ENCODE measurements at regions not wholly inside any gene's neighbourhood (a gene's known extent, or its start where the extent isn't known, plus 50 kb on each side); places are given as distances from the start of the nearest gene placed in this dataset.

GRCh38 chr11:134677397-134677822 is 265.4 kb upstream of the B3GAT1 start (continued):
- TF ChIP-seq ZBTB40 (IDR thresholded peaks at IDR 0.05) = no peak
- no peak for TF ChIP-seq ZBTB40 (CRISPR knock-in tag; IDR thresholded peaks at IDR 0.05)
- no peak for TF ChIP-seq TAF9B (IDR thresholded peaks at IDR 0.05; ENCODE audit: partially characterized antibody)
- TF ChIP-seq ZNF511 (CRISPR knock-in tag; IDR thresholded peaks at IDR 0.05) = no peak
- no peak for TF ChIP-seq HCFC1 (IDR thresholded peaks at IDR 0.05; ENCODE audit: low read depth, low read length)
- TF ChIP-seq NFIC (IDR thresholded peaks at IDR 0.05) = no peak
